Left ventricle myocardium superior (tissue), 1 donor: ENCODE measurements at regions not wholly inside any gene's neighbourhood (a gene's known extent, or its start where the extent isn't known, plus 50 kb on each side); places are given as distances from the start of the nearest gene placed in this dataset.
"Not testable (repeated sequence)": the region's sequence is repeated elsewhere in the genome, so short reads cannot be mapped to it uniquely, and the experiment has no call there.

Experiments used
- ATAC-seq: fragments of 200-7000 bp; cut with Tn5 transposase; one replicate; pipeline ENCODE4 v1.9.1; 2020; ENCODE audit warnings: mild to moderate bottlenecking, moderate library complexity
- DNase-seq: peaks from one replicate; pipeline ENCODE4 v3.0.0-alpha.2; 2020
- intact Hi-C: fragments of 100-400 bp; cut with micrococcal nuclease; formaldehyde crosslinking; loops from one replicate; pipeline ENCODE4 v1.11.0; 2022
- donor health status: DM: no; HTN: yes; CAD: no; lungs with severe emphysema.

DNA sequence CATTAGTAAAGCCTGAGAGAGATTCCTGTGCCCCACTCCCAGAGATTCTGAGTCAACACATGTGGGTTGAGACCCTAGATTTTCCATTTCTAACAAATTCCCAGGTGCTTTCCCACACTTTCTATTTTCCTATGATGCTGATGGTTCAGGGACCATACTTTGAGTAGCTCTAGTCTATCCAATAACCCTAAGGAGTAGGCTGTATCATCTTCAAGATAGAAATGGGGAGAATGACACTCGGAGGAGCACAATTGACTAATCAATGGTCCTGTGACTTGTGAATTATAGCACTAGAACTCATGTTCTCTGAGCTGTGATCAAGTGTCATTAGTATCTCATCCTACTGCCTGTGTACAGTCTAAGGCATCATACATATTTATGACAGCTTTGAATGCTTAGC lies 232.9 kb upstream of the B3GALT2 start:
- no peak for DNase-seq
- no peak for ATAC-seq
- intact Hi-C loops: no loop called here

DNA sequence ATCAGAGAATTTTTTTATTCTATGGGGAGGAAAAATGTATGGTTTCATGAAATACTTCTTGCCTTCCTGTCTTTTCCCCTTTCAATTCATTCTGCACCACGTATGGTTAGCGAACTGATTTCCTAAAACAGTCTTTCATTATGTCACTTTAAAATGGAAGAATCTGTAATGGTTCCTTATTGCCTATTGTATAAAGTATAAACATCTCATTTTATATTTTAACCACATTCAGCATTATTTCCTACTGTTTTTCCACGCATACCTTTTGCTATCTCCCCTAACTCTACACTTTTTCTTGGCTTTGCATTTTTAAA lies 232.3 kb upstream of the B3GALT2 start:
- intact Hi-C loops: no loop called here
- DNase-seq (no peak), ATAC-seq (peak; percentile 30)

DNA sequence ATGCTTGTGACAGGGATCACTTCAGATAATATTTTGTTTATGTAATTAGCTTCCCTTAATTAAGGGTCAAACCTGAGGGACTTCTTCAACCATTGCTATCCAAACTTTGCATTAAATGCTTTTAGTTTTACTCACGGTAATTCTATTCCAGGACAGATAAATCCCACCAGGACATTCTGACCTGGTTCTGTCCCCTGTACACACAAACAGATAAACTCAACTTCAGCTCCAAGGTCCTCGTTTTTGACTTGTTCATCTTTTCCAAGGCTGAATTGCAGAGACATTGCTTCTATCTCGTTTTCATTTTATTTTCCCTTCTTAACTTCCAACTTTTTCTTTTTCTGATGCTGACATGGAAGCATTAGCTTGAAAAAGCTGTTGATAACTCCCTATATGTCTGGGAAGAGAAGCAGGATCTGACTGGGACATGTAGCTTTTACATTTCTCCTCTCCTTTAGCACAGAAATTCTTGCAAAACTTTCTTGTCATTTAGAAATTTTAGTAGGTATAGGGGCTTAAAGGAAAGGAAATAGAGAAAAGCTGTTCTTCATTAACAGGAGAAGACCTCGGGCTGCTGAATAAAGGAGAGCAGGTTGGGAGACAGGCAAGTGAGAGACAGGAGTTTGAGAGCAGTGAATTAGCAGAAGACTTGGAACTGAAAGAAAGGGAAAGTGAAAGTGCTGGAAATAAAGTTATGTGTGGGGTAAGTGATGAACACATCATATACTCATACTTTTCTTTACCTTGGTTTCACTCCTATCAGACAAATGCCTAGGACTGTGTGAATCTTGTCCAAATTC lies 231.7 kb upstream of the B3GALT2 start:
- peak; percentile 85 for ATAC-seq
- DNase-seq: no peak
- intact Hi-C loops: no loop called here

DNA sequence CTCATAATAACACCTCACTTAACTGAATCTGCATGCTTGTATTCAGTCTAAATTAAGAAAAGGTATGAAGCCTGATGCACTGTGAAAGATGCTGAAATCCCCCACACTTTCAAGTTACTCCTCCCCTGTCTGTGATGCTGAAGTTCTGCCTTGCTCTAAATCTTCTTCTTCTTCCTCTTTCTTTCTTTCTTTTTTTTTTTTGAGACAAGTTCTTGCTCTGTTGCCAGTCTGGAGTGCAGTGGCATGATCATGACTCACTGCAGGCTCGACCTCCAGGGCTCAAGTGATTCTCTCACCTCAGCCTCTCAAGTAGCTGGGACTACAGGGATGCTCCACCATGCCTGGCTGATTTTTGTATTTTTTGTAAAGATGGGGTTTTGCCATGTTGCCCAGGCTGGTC lies 231.0 kb upstream of the B3GALT2 start:
- ATAC-seq: no peak
- intact Hi-C loops: no loop called here
- DNase-seq: no peak

DNA sequence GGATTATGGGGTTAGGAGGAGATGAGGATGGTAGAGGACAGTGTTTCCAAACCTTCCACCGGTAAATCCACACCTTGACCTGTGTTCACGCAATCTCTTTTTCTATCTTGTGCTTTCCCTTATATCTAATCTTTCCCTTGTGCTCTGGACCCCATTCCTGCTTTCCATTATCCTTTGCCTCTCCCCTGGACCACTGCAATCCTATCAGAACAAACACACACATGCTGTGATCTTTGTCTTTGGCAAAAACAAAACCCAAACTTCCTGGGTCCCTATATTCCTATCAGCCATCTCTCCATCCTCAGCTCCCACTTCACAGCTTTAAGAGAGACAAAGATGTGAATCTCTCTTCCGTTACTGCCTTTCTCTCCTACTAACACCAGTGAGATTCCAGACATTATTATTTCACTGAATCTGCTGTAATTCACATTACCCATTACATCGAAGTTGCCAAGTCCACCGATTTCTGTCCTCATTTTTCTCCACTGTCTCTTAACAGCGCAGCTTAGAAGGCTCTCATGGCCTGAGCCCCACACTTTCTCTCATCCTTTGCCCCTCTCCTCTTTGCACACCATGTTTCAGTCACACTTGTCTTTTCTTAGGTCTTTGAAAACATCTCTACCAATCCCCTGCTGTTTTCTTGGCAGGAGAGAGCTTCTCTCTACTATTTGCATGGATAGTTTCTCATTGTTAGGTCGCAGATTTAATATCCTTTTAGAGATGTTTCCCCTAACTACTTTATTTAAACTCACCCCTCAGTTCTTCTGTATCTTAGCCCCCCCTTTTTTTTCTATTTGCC lies 230.0 kb upstream of the B3GALT2 start:
- DNase-seq (no peak), ATAC-seq (no peak)
- intact Hi-C loops: no loop called here

DNA sequence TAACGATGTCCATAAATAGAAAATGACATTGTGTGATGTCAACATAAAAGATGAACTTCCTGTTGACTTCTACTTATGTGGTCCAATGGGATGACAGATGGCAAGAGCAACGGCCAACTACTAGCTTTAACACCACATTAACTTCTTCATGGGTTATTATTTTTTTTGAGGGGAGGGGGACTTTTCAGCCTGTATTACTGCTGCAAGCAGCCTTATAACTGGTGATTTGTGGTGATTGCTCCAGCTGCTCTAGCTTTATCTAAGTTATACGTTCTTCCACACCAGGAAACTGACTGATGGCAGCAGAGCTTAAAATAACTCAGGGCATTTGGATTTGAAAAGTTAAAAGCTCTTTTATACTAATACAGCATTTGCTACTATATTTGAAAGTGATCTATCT lies 228.8 kb upstream of the B3GALT2 start:
- intact Hi-C loops: no loop called here
- no peak for DNase-seq
- ATAC-seq: no peak

DNA sequence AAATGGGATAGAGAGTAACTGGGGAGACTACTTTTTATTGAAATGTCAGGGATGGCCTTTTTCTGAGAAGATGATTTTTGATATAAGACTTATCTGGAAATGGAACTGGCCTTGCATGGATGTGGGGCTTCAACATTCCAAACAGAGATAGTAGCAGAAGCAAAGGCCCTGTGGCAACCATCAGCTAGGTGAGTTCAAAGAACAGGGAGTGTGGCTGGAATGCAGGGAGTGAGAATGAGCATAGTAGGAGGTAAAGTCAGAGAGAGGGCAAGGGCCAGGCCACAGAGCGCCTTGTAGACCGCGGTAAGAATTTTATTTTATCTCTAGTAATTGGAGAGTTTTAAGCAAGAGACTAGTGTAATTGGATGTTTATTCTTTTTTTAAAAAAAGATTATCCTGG lies 227.0 kb upstream of the B3GALT2 start:
- ATAC-seq: no peak
- intact Hi-C loops: no loop called here
- DNase-seq: no peak

DNA sequence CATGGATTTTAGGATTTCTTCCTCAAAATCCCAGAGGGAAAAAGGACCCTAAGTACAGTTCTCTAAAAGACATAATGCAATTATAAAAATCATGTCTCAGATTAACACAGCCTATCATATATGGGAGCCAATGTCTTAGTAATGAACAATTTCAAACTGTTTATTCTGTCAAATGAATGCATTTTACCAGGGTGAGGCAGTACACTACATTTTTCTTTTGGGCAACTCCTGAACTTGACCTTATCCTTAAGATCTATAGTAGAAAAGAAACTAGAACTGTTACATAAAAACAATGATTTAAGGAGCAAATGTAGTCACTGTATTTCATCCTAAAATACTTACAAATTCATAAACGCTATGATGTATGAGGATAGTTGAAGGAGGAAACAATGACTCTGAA lies 226.3 kb upstream of the B3GALT2 start:
- intact Hi-C loops: no loop called here
- no peak for ATAC-seq
- DNase-seq: no peak

DNA sequence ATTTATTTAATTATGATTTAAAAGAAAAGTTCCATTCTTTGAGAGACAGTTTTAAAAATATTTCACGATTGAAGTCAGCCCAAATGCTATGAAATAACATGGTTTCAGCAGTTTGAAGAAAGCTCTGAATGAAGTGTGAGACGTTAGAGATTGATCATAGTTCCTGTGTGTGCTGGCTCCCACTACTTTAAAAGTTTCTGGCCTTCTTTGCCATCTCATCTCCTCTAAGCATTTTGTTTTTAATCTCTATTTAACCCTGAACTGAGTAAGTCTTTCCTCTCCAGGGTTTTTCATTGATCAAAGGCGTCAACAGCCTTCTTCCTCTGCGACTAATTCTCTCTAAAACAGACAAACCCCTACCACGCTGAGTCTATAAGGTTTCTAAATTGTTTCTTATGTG lies 225.3 kb upstream of the B3GALT2 start:
- DNase-seq (no peak), ATAC-seq (no peak)
- intact Hi-C loops: no loop called here

DNA sequence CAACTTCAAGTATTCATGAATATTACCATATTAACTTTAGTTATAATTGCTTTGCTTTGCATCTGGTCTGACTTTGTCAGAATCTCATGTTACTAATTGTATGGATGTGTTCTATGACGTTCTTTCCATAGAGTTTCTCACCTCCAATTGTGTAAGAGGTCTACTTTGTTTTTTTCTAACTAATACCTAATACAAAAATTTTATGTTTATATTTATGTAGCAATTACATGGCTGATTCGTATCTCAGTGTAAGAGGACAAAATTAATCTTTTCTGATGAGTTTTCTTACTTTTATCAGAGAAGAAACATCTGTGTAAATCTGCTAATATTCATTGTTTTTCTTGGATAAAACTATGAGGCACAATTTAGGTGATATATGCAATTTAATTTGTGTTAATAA lies 224.8 kb upstream of the B3GALT2 start:
- no peak for DNase-seq
- intact Hi-C loops: no loop called here
- no peak for ATAC-seq

DNA sequence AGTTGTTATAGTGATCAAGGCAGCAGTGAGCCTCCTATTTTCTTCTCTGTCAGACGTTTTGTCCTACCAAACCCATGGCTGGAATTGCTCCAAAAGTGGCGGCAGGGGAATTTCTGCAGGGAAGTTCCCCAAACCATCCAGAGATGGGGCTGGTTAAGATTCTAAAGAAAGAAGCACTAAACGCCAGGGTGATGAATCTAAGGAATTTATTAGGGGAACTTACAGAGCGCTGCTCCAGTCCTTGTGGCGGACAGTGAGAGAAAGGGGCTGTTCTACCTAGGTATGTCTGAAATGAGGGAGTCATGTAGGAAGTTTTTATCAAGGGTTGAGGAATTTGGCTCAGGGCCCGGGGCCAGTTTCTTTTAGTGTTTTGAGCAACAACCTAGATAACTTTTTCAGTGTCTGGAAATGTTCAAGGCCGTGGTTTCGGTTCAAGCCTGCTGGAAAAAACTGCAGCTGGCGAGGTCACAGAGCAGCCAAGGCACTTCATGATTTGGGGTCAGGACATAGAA lies 222.4 kb upstream of the B3GALT2 start:
- DNase-seq (peak; percentile 87), ATAC-seq (peak; percentile 88)
- intact Hi-C loops: no loop called here

DNA sequence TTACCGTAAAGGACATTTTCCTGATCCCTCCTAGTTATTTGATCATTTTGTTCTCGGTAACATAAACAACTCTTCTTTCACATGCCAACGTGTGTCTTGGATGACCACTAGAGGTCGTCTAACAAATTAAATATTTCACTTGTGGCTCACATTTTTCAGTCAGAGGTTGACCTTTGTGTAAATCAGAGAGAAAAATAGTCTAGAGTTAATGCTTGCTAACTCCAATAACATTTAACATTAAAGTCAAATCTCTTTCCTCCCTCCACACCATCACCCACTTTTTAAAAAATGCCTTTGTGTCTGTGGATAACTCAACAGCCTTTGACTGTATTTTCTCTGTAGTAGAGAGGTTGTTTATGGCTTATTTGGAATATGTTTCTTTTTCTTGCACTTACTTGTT lies 220.5 kb upstream of the B3GALT2 start:
- intact Hi-C loops: no loop called here
- no peak for DNase-seq
- peak; percentile 39 for ATAC-seq

DNA sequence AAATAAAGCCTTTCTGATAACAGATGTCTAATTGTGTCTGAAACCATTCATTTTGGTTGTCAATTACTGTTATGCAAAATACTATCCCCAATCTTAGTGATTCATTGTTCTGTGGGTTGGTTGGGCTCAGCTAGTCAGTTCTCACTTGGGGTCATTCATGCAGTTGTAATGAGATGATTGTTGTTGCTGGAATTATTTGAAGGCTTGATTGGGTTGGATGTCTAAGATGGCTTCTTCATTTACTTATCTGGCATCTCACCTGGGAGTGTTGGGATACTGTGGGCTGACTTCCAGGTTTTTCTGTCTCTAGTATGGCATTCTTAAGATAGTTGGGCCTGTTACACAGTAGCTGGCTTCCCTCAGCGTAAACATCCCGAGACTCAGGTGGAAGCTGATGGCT lies 217.8 kb upstream of the B3GALT2 start:
- DNase-seq (no peak), ATAC-seq (no peak)
- intact Hi-C loops: no loop called here

DNA sequence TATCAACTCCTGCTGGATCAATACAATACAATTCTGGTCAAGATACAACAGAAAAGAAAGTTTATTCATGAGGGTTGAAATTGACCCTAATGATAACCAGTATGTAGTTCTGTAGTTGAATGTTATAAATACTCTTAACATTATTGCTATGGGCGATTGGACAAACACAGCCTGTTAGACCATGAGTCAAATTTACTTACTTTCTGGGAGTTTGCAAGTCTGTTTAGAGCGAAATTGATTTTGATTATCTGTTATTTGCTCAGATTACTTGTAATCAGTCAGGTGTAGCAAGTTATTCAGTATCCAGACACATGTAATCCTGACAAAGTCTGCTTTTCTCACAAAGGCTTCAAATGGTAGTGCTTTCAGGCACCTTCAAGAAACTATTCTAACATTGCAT lies 216.6 kb upstream of the B3GALT2 start:
- intact Hi-C loops: no loop called here
- ATAC-seq (no peak), DNase-seq (no peak)

DNA sequence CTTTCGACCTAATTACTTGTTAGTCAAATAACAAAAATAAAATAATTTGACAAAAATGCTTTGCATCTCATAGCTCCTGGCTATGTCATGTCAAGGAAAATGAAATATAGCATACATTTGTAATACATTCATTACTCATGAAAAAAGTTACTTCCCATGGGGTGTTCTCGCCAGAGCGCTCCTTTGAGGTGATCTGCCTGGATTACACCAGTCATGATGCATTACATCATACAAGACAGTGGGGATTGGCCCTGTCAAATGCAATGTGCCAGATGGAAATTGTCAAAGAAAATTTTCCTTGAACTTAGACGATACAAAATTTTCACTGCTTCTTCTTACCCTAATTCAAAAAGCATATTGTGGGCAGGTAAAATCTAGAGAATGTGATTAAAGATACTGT lies 215.6 kb upstream of the B3GALT2 start:
- ATAC-seq: no peak
- intact Hi-C loops: no loop called here

DNA sequence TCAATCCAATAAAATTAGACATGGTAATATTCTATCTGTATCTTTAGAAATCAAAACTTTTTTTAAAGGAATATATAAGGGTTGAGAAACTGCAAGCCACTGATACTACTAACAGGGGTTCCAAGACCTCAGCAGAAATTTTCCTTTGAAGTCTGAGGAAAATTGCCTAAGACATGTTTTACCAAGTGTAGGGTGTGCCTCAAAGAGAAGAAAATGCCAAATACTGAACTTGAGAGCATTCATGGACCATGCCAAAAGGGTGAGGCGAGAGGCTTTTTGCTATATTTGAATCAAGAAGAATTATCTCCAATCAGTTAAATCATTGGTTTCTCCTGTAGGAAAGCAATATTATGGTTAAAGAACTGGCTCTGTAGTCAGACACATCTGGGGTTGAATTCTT lies 207.9 kb upstream of the B3GALT2 start:
- ATAC-seq: no peak
- DNase-seq: no peak
- intact Hi-C loops: no loop called here

More for the DNA sequence above, 215.6 kb upstream of the B3GALT2 start:
- no peak for DNase-seq

DNA sequence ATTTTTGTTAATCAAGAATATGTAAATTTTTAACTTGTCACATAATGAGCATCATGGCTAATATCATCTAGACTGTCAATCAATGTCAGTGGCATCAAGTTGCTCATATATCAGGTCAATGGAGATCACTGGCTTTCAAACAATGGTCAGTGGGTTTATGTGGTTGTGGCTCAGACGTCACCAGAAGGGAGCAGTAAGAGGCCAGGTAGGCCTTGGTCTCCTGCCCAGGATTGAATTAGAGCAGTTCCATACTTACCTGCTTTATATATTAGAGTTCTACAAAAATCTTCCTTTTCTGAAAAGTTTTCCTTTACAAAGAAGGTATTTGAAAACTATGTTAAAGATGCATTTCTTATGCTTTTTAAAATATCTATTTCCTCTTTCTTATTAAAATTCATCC lies 206.3 kb upstream of the B3GALT2 start:
- DNase-seq (no peak), ATAC-seq (no peak)
- intact Hi-C loops: no loop called here

DNA sequence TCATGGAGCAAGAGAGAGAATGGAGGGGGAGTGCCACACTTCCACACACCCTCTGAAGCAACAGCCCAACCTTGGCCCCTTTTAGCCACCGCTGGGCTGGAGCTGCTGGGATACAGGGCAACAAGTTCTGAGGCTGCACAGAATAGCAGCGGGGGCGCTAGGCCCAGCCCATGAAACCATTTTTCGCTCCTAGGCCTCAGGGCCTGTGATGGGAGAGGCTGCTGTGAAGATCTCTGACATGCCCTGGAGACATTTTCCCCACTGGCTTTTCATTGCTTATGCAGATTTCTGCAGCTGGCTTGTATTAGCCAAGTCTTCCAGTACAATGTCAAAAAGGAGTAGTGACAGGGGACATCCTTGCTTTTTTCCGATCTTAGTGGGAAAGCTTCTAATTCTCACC lies 202.3 kb upstream of the B3GALT2 start:
- ATAC-seq: no peak
- intact Hi-C loops: no loop called here
- DNase-seq: no peak

DNA sequence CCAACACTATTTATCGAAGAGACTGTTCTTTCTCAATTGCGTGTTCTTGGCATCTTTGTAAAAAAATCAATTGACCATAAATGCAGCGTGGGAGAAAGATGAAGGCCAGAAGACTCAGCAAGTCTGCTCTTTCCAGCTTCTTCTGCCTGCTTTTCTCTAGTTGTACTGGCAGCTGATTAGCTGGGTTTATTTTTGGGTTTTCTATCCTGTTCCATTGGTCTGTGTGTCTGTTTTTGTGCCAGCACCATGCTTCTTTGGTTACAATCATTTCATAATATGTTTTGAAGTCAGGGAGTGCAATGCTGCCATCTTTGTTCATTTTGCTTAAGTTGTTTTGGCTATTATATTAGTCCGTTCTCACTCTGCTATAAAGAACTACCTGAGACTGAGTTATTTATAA lies 201.8 kb upstream of the B3GALT2 start:
- ATAC-seq (peak; percentile 58), DNase-seq (no peak)
- intact Hi-C loops: no loop called here

DNA sequence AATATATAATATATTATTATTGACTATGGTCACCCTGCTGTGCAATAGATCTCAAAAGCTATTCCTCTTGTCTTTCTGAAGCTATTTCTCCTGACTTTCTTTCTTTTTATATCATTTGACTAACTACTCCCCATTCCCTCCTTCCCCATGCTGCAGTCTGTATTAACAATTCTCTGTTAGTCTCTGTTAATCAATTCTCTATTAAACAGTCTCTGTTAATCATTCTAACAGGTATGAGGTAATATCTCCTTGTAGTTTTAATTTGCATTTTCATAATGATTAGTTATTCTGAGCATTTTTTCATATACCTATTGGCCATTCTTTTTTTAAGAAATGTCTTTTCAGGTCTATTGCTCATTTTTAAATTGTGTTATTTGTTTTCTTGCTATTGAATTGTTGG lies 201.0 kb upstream of the B3GALT2 start:
- no peak for ATAC-seq
- no peak for DNase-seq
- intact Hi-C loops: no loop called here

DNA sequence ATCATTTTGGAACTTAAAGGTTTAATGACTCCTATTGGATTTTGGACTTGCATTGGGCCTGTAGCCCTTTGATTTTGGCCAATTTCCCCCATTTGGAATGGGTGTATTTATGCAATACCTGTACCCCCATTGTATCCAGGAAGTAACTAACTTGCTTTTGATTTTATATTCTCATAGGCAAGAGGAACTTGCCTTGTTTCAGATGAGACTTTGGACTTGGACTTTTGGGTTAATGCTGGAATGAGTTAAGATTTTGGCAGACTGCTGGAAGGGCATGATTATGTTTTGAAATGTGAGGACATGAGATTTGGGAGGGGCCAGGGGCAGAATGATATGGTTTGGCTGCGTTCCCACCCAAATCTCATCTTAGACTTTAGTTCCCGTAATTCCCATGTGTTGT lies 192.0 kb upstream of the B3GALT2 start:
- ATAC-seq, intact Hi-C loops, DNase-seq: not testable (repeated sequence)
